Loucy (cell line): ENCODE measurements at regions not wholly inside any gene's neighbourhood (a gene's known extent, or its start where the extent isn't known, plus 50 kb on each side); places are given as distances from the start of the nearest gene placed in this dataset.

Source experiments
- H2AFZ ChIP-seq: fragments of 200-600 bp; sonication (generic); 2 replicates; pipeline ENCODE4 v1.6.0; 2016; ENCODE audit warnings: antibody characterized with exemption, mild to moderate bottlenecking, low read length, moderate library complexity
- H3F3A ChIP-seq: fragments of 200-600 bp; 2 replicates; pipeline ENCODE4 v1.6.0; 2016; ENCODE audit warnings: antibody characterized with exemption, low read depth, mild to moderate bottlenecking
- H3K27me3 ChIP-seq: fragments of 200-600 bp; sonication (generic); 2 replicates; pipeline ENCODE4 v1.6.1; 2014; ENCODE audit warnings: low read length, mild to moderate bottlenecking; ENCODE audit not compliant: insufficient read depth, poor library complexity, severe bottlenecking
- H3K36me3 ChIP-seq: fragments of 200-600 bp; sonication (generic); 2 replicates; pipeline ENCODE4 v1.6.1; 2016; ENCODE audit warnings: low read length; ENCODE audit not compliant: insufficient read depth
- H3K4me1 ChIP-seq: fragments of 200-600 bp; sonication (generic); 2 replicates; pipeline ENCODE4 v1.5.1; 2014; ENCODE audit warnings: low read length, mild to moderate bottlenecking; ENCODE audit not compliant: insufficient read depth, poor library complexity, severe bottlenecking
- H3K4me2 ChIP-seq: fragments of 200-600 bp; sonication (generic); 2 replicates; pipeline ENCODE4 v1.6.0; 2014; ENCODE audit warnings: antibody characterized with exemption, low read length, low read depth, mild to moderate bottlenecking; ENCODE audit not compliant: poor library complexity, severe bottlenecking
- H3K4me3 ChIP-seq: fragments of 200-600 bp; sonication (generic); 2 replicates; pipeline ENCODE4 v1.5.1; 2014; ENCODE audit warnings: low read length, mild to moderate bottlenecking, mixed read lengths; ENCODE audit not compliant: poor library complexity, severe bottlenecking
- H3K79me2 ChIP-seq: fragments of 200-600 bp; sonication (generic); 2 replicates; pipeline ENCODE4 v1.6.1; 2014; ENCODE audit warnings: low read length; ENCODE audit not compliant: insufficient read depth
- H3K9ac ChIP-seq: fragments of 200-600 bp; sonication (generic); 2 replicates; pipeline ENCODE4 v1.6.0; 2014; ENCODE audit warnings: mild to moderate bottlenecking, low read depth, low read length, moderate library complexity; ENCODE audit not compliant: poor library complexity, severe bottlenecking
- H3K9me2 ChIP-seq: fragments of 200-600 bp; sonication (generic); replicated peaks from 2 replicates; pipeline ENCODE4 v1.6.1; 2016; ENCODE audit warnings: low read depth, low read length, mixed read lengths
- H3K9me3 ChIP-seq: fragments of 200-600 bp; sonication (generic); 2 replicates; pipeline ENCODE4 v1.6.1; 2014; ENCODE audit warnings: mild to moderate bottlenecking, antibody characterized with exemption, low read length, low read depth; ENCODE audit not compliant: insufficient read depth
- H4K20me1 ChIP-seq: fragments of 200-600 bp; sonication (generic); 2 replicates; pipeline ENCODE4 v1.6.0; 2014; ENCODE audit warnings: antibody characterized with exemption, low read length, mild to moderate bottlenecking; ENCODE audit not compliant: insufficient read depth, poor library complexity, severe bottlenecking
- EZH2phosphoT487 ChIP-seq: fragments of 200-600 bp; IDR thresholded peaks from 2 replicates; pipeline ENCODE4 v1.6.1; 2018; ENCODE audit warnings: antibody characterized with exemption, mild to moderate bottlenecking, moderate library complexity, borderline replicate concordance
- TF ChIP-seq, protein P1 (sequence below): fragments of 200-600 bp; sonication (generic); conservative IDR thresholded peaks from 2 replicates; pipeline ENCODE4 v1.5.1; 2014; ENCODE audit warnings: mild to moderate bottlenecking, antibody characterized with exemption, low read length

DNA sequence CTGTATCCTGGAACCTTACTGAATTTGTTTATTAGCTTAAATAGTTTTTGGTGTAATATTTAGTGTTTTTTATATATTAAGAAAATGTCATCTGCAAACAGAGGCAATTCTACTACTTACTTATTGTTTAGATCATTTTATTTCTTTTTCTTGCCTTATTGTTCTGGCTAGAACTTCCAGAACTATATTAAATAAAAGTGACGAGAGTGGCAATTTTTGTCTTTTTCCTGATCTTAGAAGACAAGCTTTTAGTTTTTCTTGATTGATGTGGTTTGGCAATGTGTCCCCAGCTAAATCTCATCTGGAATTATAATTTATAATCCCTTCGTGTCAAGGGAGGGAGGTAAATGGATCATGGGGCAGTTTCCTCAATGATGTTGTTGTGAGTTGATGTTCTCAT, 857.8 kb downstream of the SLC6A15 start:
- TF ChIP-seq, protein P1, sequence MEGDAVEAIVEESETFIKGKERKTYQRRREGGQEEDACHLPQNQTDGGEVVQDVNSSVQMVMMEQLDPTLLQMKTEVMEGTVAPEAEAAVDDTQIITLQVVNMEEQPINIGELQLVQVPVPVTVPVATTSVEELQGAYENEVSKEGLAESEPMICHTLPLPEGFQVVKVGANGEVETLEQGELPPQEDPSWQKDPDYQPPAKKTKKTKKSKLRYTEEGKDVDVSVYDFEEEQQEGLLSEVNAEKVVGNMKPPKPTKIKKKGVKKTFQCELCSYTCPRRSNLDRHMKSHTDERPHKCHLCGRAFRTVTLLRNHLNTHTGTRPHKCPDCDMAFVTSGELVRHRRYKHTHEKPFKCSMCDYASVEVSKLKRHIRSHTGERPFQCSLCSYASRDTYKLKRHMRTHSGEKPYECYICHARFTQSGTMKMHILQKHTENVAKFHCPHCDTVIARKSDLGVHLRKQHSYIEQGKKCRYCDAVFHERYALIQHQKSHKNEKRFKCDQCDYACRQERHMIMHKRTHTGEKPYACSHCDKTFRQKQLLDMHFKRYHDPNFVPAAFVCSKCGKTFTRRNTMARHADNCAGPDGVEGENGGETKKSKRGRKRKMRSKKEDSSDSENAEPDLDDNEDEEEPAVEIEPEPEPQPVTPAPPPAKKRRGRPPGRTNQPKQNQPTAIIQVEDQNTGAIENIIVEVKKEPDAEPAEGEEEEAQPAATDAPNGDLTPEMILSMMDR = no peak
- no peak for TF ChIP-seq EZH2phosphoT487
- H4K20me1 ChIP-seq = no peaks in the 10 kb centered on the region
- H3K9ac ChIP-seq = no peak overlapping the region
- H3K4me2 ChIP-seq = no peak overlapping the region
- no peaks in the 10 kb centered on the region for H3K36me3 ChIP-seq
- no peaks in the 10 kb centered on the region for H3F3A ChIP-seq
- no peaks in the 10 kb centered on the region for H3K27me3 ChIP-seq
- no peak overlapping the region for H2AFZ ChIP-seq
- no peaks in the 10 kb centered on the region for H3K9me2 ChIP-seq
- H3K4me1 ChIP-seq = no peaks in the 10 kb centered on the region
- H3K4me3 ChIP-seq = no peak overlapping the region
- no peaks in the 10 kb centered on the region for H3K79me2 ChIP-seq
- no peaks in the 10 kb centered on the region for H3K9me3 ChIP-seq

DNA sequence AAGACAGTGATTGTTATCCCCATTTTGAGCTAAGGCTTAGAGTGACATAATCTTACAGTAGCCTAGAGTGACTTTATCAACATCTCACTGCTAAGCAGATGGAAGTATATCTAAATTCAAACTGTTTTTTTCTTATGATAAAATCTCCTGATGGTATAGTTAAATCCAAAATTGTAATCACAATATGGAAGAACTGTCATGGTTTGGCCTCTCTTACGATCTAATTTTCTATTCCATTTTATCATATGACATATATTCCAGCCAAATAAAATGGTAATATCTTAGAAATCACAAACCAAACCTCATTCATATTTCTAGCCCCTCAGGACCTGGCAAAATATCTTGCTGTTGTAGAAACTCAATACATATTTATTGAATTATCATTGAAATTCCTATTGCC, 864.7 kb downstream of the SLC6A15 start:
- Histone ChIP-seq H3F3A (no peaks in the 10 kb centered on the region), H3K9me3 (no peaks in the 10 kb centered on the region), H3K36me3 (no peaks in the 10 kb centered on the region), H3K4me1 (no peaks in the 10 kb centered on the region), H4K20me1 (no peaks in the 10 kb centered on the region), H2AFZ (no peak overlapping the region), H3K9ac (no peak overlapping the region), H3K9me2 (no peaks in the 10 kb centered on the region), H3K79me2 (no peaks in the 10 kb centered on the region), H3K27me3 (no peaks in the 10 kb centered on the region), H3K4me3 (no peak overlapping the region), H3K4me2 (no peak overlapping the region)
- TF ChIP-seq, protein P1 = no peak
- TF ChIP-seq EZH2phosphoT487 = no peak

DNA sequence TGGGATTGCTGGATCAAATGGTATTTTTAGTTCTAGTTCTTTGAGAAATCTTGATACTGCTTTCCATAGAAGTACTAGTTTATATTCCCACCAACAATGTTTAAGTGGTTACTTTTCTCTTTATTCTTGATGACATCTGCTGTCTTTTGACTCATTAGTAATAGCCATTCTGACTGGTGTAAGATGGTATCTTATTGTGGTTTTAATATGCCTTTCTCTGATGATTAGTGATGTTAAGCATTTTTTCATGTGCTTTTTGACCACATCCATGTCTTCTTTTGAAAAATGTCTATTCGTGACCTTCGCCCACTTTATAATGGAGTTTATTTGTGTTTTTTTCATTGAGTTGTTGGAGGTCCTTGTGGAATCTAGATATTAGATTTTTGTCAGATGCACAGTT, 865.7 kb downstream of the SLC6A15 start:
- H4K20me1 ChIP-seq = no peaks in the 10 kb centered on the region
- no peaks in the 10 kb centered on the region for H3K9me2 ChIP-seq
- no peak overlapping the region for H2AFZ ChIP-seq
- H3K79me2 ChIP-seq = no peaks in the 10 kb centered on the region
- no peak overlapping the region for H3K9ac ChIP-seq
- H3K4me3 ChIP-seq = no peak overlapping the region
- no peaks in the 10 kb centered on the region for H3K4me1 ChIP-seq
- TF ChIP-seq, protein P1 = no peak
- no peak for TF ChIP-seq EZH2phosphoT487
- no peak overlapping the region for H3K4me2 ChIP-seq
- H3K36me3 ChIP-seq = no peaks in the 10 kb centered on the region
- no peaks in the 10 kb centered on the region for H3K27me3 ChIP-seq
- no peaks in the 10 kb centered on the region for H3F3A ChIP-seq
- H3K9me3 ChIP-seq = no peaks in the 10 kb centered on the region
